Stimulated activated CD8-positive, alpha-beta memory T cell treated with anti-CD3 and anti-CD28 coated beads, Interleukin-7, amount 100 ng/mL, for 24 hours (primary cell): ENCODE measurements at regions not wholly inside any gene's neighbourhood (a gene's known extent, or its start where the extent isn't known, plus 50 kb on each side); places are given as distances from the start of the nearest gene placed in this dataset.

Experiments
- DNase-seq: peaks from one replicate; pipeline ENCODE4 v3.0.0-alpha.2; 2020; ENCODE audit warnings: low read depth

GRCh38 chr2:23296691-23297090 is 88.3 kb upstream of the KLHL29 start:
- no peak for DNase-seq

- DNase-seq: no peak
These were observed 87.9 kb upstream of the KLHL29 start for GRCh38 chr2:23297112-23297511.

GRCh38 chr2:23298551-23298950 is 86.4 kb upstream of the KLHL29 start:
- DNase-seq: no peak

- DNase-seq: no peak
These were observed 85.3 kb upstream of the KLHL29 start for GRCh38 chr2:23299476-23300195.

GRCh38 chr2:23301136-23301535 is 83.8 kb upstream of the KLHL29 start:
- no peak for DNase-seq

- no peak for DNase-seq
These were observed 82.4 kb upstream of the KLHL29 start for GRCh38 chr2:23302591-23302990.

GRCh38 chr2:23306401-23306800 is 78.6 kb upstream of the KLHL29 start:
- no peak for DNase-seq

- DNase-seq: no peak
These were observed 73.8 kb upstream of the KLHL29 start for GRCh38 chr2:23311186-23311585.

- no peak for DNase-seq
These were observed 71.9 kb upstream of the KLHL29 start for GRCh38 chr2:23312996-23313606.

GRCh38 chr2:23314687-23315086 is 70.3 kb upstream of the KLHL29 start:
- DNase-seq: no peak

- no peak for DNase-seq
These were observed 64.9 kb upstream of the KLHL29 start for GRCh38 chr2:23320058-23320457.

GRCh38 chr2:23321751-23322150 is 63.2 kb upstream of the KLHL29 start:
- DNase-seq: no peak

GRCh38 chr2:23322567-23323197 is 62.3 kb upstream of the KLHL29 start:
- no peak for DNase-seq

- no peak for DNase-seq
These were observed 61.6 kb upstream of the KLHL29 start for GRCh38 chr2:23323198-23323916.

GRCh38 chr2:23323917-23324680 is 60.9 kb upstream of the KLHL29 start:
- no peak for DNase-seq

- DNase-seq: no peak
These were observed 58.6 kb upstream of the KLHL29 start for GRCh38 chr2:23326330-23326729.

- no peak for DNase-seq
These were observed 57.6 kb upstream of the KLHL29 start for GRCh38 chr2:23327416-23327815.

GRCh38 chr2:23327887-23328286 is 57.1 kb upstream of the KLHL29 start:
- no peak for DNase-seq

- no peak for DNase-seq
These were observed 54.8 kb upstream of the KLHL29 start for GRCh38 chr2:23330214-23330613.
